SK-N-MC (cell line): ENCODE measurements at regions not wholly inside any gene's neighbourhood (a gene's known extent, or its start where the extent isn't known, plus 50 kb on each side); places are given as distances from the start of the nearest gene placed in this dataset.

ENCODE experiments used
- DNase-seq: peaks from one replicate; pipeline ENCODE4 v3.0.0-alpha.2; 2011; ENCODE audit warnings: low read depth, low spot score
- H3K27ac ChIP-seq: fragments of 200-600 bp; sonication (generic); 2 replicates; pipeline ENCODE4 v1.5.1; 2016; ENCODE audit warnings: mixed run types
- H3K36me3 ChIP-seq: fragments of 200-600 bp; sonication (generic); 2 replicates; pipeline ENCODE4 v1.6.1; 2017; ENCODE audit warnings: antibody characterized with exemption, low read length, mixed read lengths; ENCODE audit not compliant: insufficient read depth
- H3K4me3 ChIP-seq: fragments of 200-600 bp; sonication (generic); 2 replicates; pipeline ENCODE4 v1.5.1; 2016
- H3K9ac ChIP-seq: fragments of 200-600 bp; sonication (generic); 2 replicates; pipeline ENCODE4 v1.8.0; 2017; ENCODE audit warnings: mixed run types, mixed read lengths; ENCODE audit not compliant: insufficient read length
- H3K9me3 ChIP-seq: fragments of 200-600 bp; sonication (generic); 2 replicates; pipeline ENCODE4 v1.6.1; 2017; ENCODE audit warnings: low read depth, mild to moderate bottlenecking, antibody characterized with exemption, low read length, moderate library complexity, mixed read lengths
- EZH2 ChIP-seq: fragments of 200-600 bp; sonication (generic); IDR thresholded peaks from one replicate; pipeline ENCODE4 v1.6.1; 2017; ENCODE audit warnings: antibody characterized with exemption
- FOXP2 ChIP-seq: optimal IDR thresholded peaks from 2 replicates; pipeline ENCODE3; 2011; ENCODE audit warnings: mild to moderate bottlenecking, moderate library complexity; ENCODE audit not compliant: insufficient read depth; ENCODE audit errors: extremely low read length, control extremely low read depth
- POLR2AphosphoS5 ChIP-seq: IDR thresholded peaks from 2 replicates; pipeline ENCODE4 v1.6.1; 2012; ENCODE audit warnings: mild to moderate bottlenecking, low read depth, low read length, borderline replicate concordance

DNA sequence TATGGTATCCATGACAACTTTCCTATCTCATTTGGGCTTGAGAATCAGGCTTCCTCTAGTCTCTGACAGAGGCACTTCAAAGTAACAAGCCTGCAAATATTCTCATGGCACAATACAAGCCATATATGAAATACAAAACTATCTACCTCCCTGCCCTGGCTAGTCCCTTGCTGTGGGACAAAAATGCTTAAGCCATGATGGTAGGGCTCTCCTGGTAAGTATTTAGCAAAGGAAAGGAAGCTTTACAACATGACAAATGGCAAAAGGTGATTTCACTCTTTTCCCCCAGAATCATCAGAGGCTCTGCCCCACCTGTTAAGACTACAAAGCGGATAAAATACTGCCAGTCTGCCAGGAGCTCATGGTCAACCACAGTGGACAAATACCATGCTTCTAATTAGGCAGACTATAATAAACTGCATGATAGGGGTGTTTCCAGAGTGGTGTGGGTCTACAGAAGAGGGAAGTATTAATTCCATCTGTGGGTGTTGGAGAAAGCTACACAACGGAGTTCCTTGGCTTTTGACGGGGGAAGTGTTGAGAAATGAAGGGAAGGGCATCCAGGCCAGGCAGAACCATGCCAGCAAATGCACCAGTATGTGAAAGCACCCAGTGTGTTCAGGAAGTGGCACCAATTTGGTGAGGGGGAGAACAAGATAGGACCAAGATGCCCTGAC is 92.9 kb downstream of the SPTSSA start:
- DNase-seq, result no peak
- H3K27ac ChIP-seq, result peak overlapping the region; percentile 85

DNA sequence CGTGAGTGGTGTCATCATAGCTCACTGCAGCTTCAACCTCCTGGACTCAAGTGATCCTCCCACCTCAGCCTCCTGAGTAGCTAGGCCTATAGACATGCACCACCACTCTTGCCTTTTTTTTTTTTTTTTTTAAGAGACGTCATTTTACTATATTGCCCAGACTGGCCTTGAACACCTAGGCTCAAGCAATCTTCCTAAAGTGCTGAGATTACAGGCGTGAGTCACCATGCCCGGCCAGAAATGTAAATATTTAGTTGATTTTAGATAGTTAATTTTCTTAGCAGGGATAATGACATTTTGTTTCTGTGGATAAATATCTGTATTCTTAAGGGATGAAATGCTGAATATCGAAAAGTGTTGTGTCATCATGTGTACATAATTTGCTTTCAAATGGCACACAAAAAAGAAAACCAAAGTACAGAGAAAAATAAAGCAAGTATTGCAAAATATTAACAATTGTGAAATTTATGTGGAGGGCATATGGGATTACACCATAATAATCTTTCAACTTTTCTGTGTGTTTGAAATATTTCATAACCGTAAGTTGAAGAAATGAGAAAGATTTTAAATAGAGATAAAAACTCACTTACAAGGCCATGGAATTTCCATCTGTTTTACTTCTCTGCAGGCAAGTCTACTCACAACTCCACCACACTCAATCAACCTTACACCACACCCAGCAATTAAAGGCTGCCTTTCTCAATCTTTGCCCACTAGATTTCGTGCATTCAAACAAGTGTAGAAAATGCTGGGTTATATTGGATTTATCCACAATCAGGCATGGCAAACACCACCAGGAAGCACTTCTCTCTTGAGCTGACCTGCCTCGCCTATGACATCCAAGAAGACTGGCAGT is 93.7 kb downstream of the SPTSSA start:
- Histone ChIP-seq H3K4me3 (peak overlapping the region; percentile 16; the same call in 1 of the 2 replicates), H3K27ac (peak overlapping the region; percentile 85), H3K36me3 (no peaks in the 10 kb centered on the region), H3K9ac (no peak overlapping the region), H3K9me3 (no peaks in the 10 kb centered on the region)
- DNase-seq, result peak; percentile 80
- TF ChIP-seq EZH2, result no peak
- TF ChIP-seq FOXP2, result no peak
- no peak for TF ChIP-seq POLR2AphosphoS5

More for the DNA sequence above, 92.9 kb downstream of the SPTSSA start:
- no peaks in the 10 kb centered on the region for H3K36me3 ChIP-seq
- 0 out of 2 replicates have a peak overlapping the region, but pooled peaks have one; percentile 12 for H3K4me3 ChIP-seq
- H3K9ac ChIP-seq, result no peak overlapping the region
- no peaks in the 10 kb centered on the region for H3K9me3 ChIP-seq
- TF ChIP-seq POLR2AphosphoS5, result no peak
- no peak for TF ChIP-seq FOXP2
- no peak for TF ChIP-seq EZH2

DNA sequence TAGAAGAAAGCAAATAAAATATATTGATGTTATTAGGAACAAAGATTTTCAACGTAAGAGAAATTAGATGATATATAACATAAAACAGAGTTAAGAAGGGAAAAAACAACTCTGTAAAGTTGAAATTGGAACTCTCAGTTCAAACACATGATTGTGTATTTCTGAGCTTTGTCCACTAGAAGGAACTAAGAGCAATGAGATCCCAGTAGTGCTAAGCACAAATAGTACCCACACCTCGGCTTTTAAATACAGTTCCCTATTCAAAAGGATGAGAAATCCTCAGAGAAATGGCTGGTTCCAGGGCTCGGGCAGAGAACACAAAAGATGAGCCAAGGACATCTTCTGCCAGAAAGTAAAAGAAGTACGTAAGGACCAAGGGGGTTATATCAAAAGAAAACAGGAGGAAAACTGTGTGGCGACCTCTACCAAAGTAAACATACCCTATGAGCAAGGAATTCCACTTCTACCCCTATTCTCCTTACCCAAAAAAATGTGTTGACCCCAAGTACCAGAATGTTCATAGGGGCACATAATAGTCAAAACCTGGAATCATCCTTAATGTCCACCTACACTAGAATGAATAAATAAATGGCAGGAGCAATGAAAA is 96.6 kb downstream of the SPTSSA start:
- H3K9ac ChIP-seq, result no peak overlapping the region
- no peak for TF ChIP-seq EZH2
- no peak for TF ChIP-seq FOXP2
- no peak for TF ChIP-seq POLR2AphosphoS5
- no peaks in the 10 kb centered on the region for H3K36me3 ChIP-seq
- DNase-seq, result no peak
- H3K4me3 ChIP-seq, result no peak overlapping the region
- no peaks in the 10 kb centered on the region for H3K9me3 ChIP-seq
- no peak overlapping the region for H3K27ac ChIP-seq

DNA sequence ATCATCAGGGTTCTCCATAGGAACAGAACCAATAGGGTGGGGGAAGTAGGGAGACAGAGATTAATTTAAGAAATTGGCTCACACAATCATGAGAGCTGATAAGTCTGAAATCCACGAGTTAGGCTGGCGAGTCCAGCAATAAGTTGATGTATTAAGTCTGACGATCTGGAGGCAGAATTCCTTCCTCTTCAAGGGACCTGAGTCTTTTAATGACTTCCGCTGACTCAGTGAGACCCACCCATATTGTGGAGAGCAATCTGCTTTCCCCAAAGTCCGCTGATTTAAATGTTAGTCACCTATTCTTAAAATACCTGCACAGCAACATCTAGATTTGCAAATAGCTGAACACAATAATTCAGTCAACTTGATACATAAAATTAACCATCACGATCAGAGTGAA is 97.8 kb downstream of the SPTSSA start:
- H3K9ac ChIP-seq, result no peak overlapping the region

DNA sequence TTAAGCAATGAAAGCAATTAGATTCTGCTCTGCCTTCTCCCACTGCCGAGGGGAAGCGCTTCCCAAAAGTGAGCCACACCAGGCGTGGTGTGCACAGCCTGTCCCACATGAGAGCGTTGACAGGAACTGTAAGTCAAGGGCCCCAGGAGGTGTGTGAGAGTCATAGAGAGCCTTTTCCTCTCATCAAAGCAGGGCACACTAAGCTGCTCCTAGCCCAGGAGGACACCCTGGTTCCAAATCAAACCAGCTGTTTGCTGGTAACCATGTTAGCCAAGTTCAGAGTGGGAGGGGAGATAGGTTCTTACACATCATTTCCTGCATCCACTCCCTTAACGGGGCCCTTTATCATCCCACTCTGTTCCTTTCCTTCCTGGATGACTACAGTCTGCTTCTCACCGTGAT is 98.3 kb downstream of the SPTSSA start:
- Histone ChIP-seq H3K36me3 (no peaks in the 10 kb centered on the region), H3K27ac (no peak overlapping the region), H3K9ac (no peak overlapping the region), H3K4me3 (no peak overlapping the region), H3K9me3 (no peaks in the 10 kb centered on the region)
- TF ChIP-seq POLR2AphosphoS5, result no peak
- no peak for DNase-seq

More for the DNA sequence above, 97.8 kb downstream of the SPTSSA start:
- H3K36me3 ChIP-seq, result no peaks in the 10 kb centered on the region
- H3K9me3 ChIP-seq, result no peaks in the 10 kb centered on the region
- no peak overlapping the region for H3K27ac ChIP-seq
- no peak overlapping the region for H3K4me3 ChIP-seq
- TF ChIP-seq EZH2 (no peak), FOXP2 (no peak), POLR2AphosphoS5 (no peak)
- no peak for DNase-seq

DNA sequence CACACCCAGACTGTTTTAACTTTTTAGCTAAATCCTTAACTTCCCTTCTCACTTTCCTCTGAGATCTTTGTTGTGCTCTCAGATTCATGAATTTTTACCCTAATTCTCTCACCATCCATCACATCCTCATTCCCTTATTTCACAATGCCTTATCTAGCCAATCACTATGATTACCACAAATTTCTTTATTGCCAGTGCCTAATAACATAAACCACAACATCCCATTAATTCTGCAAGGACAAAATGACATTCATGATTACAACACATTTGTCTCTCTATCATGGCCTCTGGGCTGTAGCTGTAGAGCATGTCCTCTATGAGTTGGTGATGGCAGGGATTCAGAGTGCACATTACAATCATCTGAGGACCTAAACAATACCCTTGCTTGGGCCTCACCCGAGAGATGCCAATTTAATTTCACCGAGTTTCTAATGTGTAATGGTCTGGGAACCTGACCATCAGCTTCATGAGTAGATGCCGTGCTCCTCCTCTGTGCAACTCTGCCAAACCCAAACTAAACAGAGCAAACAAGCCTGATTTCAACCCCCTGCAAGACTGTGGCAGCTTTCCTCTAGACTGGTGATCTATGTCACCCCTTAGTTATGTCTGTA is 99.3 kb downstream of the SPTSSA start:
- H3K9ac ChIP-seq, result no peak overlapping the region
- DNase-seq, result no peak
- no peaks in the 10 kb centered on the region for H3K9me3 ChIP-seq
- no peak overlapping the region for H3K27ac ChIP-seq
- no peak overlapping the region for H3K4me3 ChIP-seq
- H3K36me3 ChIP-seq, result no peaks in the 10 kb centered on the region
- TF ChIP-seq POLR2AphosphoS5 (no peak), FOXP2 (no peak), EZH2 (no peak)

DNA sequence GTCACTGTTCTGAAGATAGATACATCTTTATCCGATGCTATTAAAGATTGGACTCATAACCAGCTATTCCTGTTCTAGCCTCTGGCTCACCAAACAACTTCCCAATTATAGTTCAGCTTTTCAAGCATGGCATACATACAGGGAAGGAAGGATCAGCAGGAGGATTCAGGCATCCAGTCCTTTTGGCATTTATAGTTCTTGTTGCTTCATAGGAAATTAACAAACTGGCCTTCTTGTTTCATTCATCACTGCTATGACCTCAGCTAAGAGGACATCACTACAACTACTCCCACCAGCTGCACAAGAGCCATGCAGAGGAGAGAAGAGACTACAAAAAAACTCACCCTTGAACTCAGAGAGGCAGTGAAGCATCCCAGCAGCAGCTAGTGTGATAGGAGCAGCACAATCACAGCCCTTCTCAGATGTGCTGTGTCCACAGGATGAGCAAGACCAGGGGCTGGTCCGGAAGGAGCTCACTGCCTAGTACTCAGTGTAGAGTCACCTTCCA is 100.5 kb downstream of the SPTSSA start:
- H3K4me3 ChIP-seq, result no peak overlapping the region
- no peak for DNase-seq
- no peaks in the 10 kb centered on the region for H3K9me3 ChIP-seq
- TF ChIP-seq EZH2 (no peak), FOXP2 (no peak), POLR2AphosphoS5 (no peak)
- H3K9ac ChIP-seq, result no peak overlapping the region
- H3K27ac ChIP-seq, result no peak overlapping the region; the same call in 1 of the 2 replicates
- no peaks in the 10 kb centered on the region for H3K36me3 ChIP-seq
